ENCODE measurements at regions not wholly inside any gene's neighbourhood (a gene's known extent, or its start where the extent isn't known, plus 50 kb on each side); places are given as distances from the start of the nearest gene placed in this dataset.

GRCh38 chr11:104222464-104222863, 58.5 kb upstream of the PDGFD start:
- no peaks in the 10 kb centered on the region for H3K4me1 Mint-ChIP-seq (ENCODE audit: low read depth)
- no peaks in the 10 kb centered on the region for H3K9me3 Mint-ChIP-seq (ENCODE audit: low read depth)
- H3K27ac Mint-ChIP-seq: no peak overlapping the region
- no peaks in the 10 kb centered on the region for H3K27me3 Mint-ChIP-seq
- H3K4me3 Mint-ChIP-seq: no peak overlapping the region
- H3K36me3 Mint-ChIP-seq: no peaks in the 10 kb centered on the region

DNA sequence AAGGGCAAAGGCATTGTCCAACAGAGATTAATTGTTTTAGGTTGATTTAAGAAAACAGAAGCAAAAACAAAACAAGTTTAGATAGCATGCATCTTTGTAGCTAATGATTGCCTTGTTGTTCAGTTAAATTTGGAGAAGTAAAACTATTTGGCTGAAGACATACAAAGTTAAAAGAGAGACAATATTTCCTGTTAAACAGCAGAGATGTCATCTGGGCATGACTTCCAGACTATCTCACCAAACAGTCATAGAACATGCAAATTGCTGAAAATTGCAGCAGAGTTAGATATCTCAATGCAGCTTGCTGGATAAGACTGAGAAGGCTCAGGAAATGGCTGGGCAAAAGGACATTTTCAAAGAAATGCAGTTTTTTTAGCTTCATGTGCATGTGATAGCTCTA, 57.5 kb upstream of the PDGFD start:
- no peak overlapping the region for H3K27ac Mint-ChIP-seq
- H3K4me1 Mint-ChIP-seq (ENCODE audit: low read depth): no peaks in the 10 kb centered on the region
- H3K9me3 Mint-ChIP-seq (ENCODE audit: low read depth): peaks cover 10% of the 10 kb centered on the region
- H3K4me3 Mint-ChIP-seq: no peak overlapping the region
- H3K36me3 Mint-ChIP-seq: no peaks in the 10 kb centered on the region
- no peaks in the 10 kb centered on the region for H3K27me3 Mint-ChIP-seq

- Mint-ChIP-seq H3K4me1 (ENCODE audit: low read depth) (no peaks in the 10 kb centered on the region), H3K9me3 (ENCODE audit: low read depth) (peaks cover 16% of the 10 kb centered on the region), H3K27me3 (no peaks in the 10 kb centered on the region), H3K27ac (no peak overlapping the region), H3K4me3 (no peak overlapping the region), H3K36me3 (no peaks in the 10 kb centered on the region)
These were observed 55.1 kb upstream of the PDGFD start for GRCh38 chr11:104219096-104219495.

DNA sequence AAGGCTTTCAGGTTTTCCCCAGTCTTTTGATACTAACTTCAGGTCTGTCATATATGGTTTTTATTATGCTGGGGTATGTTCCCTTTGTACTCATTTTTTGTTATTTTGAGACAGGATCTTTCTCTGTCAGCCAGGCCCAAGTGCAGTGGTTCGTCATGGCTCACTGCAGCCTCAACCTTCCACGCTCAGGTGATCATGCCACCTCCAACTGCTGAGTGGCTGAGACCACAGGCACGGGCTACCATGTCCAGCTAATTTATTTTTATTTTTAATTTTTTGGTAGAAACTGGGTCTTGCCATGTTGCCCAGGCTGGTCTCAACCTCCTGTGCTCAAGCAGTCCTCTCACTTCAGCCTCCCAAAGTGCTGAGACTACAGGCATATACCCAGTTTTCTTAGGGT, 50.6 kb upstream of the PDGFD start:
- peaks cover 22% of the 10 kb centered on the region for H3K9me3 Mint-ChIP-seq (ENCODE audit: low read depth)
- H3K27me3 Mint-ChIP-seq: no peaks in the 10 kb centered on the region
- H3K4me3 Mint-ChIP-seq: no peak overlapping the region
- H3K27ac Mint-ChIP-seq: no peak overlapping the region
- no peaks in the 10 kb centered on the region for H3K36me3 Mint-ChIP-seq
- H3K4me1 Mint-ChIP-seq (ENCODE audit: low read depth): no peaks in the 10 kb centered on the region

Measured in activated naive CD8-positive, alpha-beta T cell (primary cell).